H1 (cell line): ENCODE measurements at regions not wholly inside any gene's neighbourhood (a gene's known extent, or its start where the extent isn't known, plus 50 kb on each side); places are given as distances from the start of the nearest gene placed in this dataset.

Experiments
- CTCF ChIA-PET: fragments of 300-600 bp; sonication (Branson Sonifier 250); formaldehyde crosslinking; loops from one replicate; lab custom pipeline; 2021; ENCODE audit not compliant: partially characterized antibody; lab: Charles Lee
- POLR2A ChIA-PET: fragments of 300-600 bp; sonication (Branson Sonifier 250); formaldehyde crosslinking; loops from one replicate; lab custom pipeline; 2021; ENCODE audit warnings: inconsistent platforms; ENCODE audit not compliant: partially characterized antibody; lab: Charles Lee
- DNase-seq, 2 experiments: peaks; one replicate each; pipeline versions ENCODE4 v3.0.0 to v3.0.0-alpha.2; 2010 to 2022; ENCODE audit warnings: low spot score in 2 of 2, low read depth in 1 of 2, mixed read lengths in 1 of 2
- FAIRE-seq: peaks from 2 replicates; lab custom pipeline; 2011; peaks lifted over from hg19 to GRCh38; lab: Jason Lieb, UNC
- H2AFZ ChIP-seq: 2 replicates; pipeline ENCODE4 v1.8.1; 2012; ENCODE audit warnings: low read length, inconsistent platforms
- H2AK5ac ChIP-seq: 2 replicates; pipeline ENCODE4 v1.6.1; 2013; ENCODE audit warnings: low read depth, low read length
- H2BK120ac ChIP-seq: replicated peaks from 2 replicates; pipeline ENCODE3; 2013; ENCODE audit warnings: low read depth, low read length, inconsistent platforms
- H2BK12ac ChIP-seq: 2 replicates; pipeline ENCODE4 v1.6.1; 2013; ENCODE audit warnings: low read depth, low read length
- H2BK15ac ChIP-seq: 2 replicates; pipeline ENCODE4 v1.6.1; 2013; ENCODE audit warnings: low read length
- H2BK20ac ChIP-seq: 2 replicates; pipeline ENCODE4 v1.6.1; 2013; ENCODE audit warnings: low read length
- H2BK5ac ChIP-seq: 2 replicates; pipeline ENCODE4 v1.6.1; 2013; ENCODE audit warnings: low read depth, low read length
- H3K14ac ChIP-seq: 2 replicates; pipeline ENCODE4 v1.6.1; 2013; ENCODE audit warnings: inconsistent platforms; ENCODE audit not compliant: insufficient read length
- H3K18ac ChIP-seq: 2 replicates; pipeline ENCODE4 v1.6.1; 2013; ENCODE audit warnings: low read length; ENCODE audit errors: extremely low read depth
- H3K23ac ChIP-seq: 2 replicates; pipeline ENCODE4 v1.6.1; 2013; ENCODE audit warnings: inconsistent platforms; ENCODE audit not compliant: insufficient read length
- H3K23me2 ChIP-seq: 2 replicates; pipeline ENCODE4 v1.6.1; 2013; ENCODE audit warnings: low read depth, low read length
- H3K27ac ChIP-seq: 2 replicates; pipeline ENCODE4 v1.6.1; 2011; ENCODE audit warnings: low read depth, low read length, inconsistent platforms
- H3K27me3 ChIP-seq, 4 experiments: replicated peaks in 1 of 4; 1 replicate in 1 of 4; 2 replicates in 3 of 4; pipeline versions ENCODE4 v1.6.1 to v1.8.1; 2011 to 2013; ENCODE audit warnings: low read length in 3 of 4, mild to moderate bottlenecking in 3 of 4, inconsistent platforms in 2 of 4, mixed read lengths in 2 of 4, moderate library complexity in 1 of 4; ENCODE audit not compliant: control insufficient read depth in 3 of 4, insufficient read depth in 3 of 4; ENCODE audit errors: extremely low read depth in 1 of 4
- H3K36me3 ChIP-seq, 4 experiments: 2 replicates each; pipeline versions ENCODE4 v1.6.1 to v1.8.1; 2011 to 2013; ENCODE audit warnings: mild to moderate bottlenecking in 4 of 4, low read length in 3 of 4, moderate library complexity in 2 of 4, control low read depth in 1 of 4, inconsistent platforms in 1 of 4; ENCODE audit not compliant: insufficient read depth in 4 of 4, control insufficient read depth in 2 of 4
- H3K4ac ChIP-seq: replicated peaks from 2 replicates; pipeline ENCODE3; 2013; ENCODE audit warnings: low read length, low read depth, mixed read lengths, inconsistent platforms; ENCODE audit not compliant: insufficient read length
- H3K4me1 ChIP-seq, 4 experiments: replicated peaks in 1 of 4; 1 replicate in 1 of 4; 2 replicates in 3 of 4; pipeline versions ENCODE4 v1.6.1 to v1.8.1; 2011 to 2013; ENCODE audit warnings: low read length in 3 of 4, inconsistent platforms in 2 of 4, mixed read lengths in 1 of 4; ENCODE audit not compliant: insufficient read depth in 4 of 4, control insufficient read depth in 3 of 4
- H3K4me2 ChIP-seq, 2 experiments: 2 replicates each; pipeline versions ENCODE4 v1.6.1 to v1.8.1; 2011 to 2013; ENCODE audit warnings: low read depth in 2 of 2, low read length in 2 of 2, control low read depth in 1 of 2, inconsistent platforms in 1 of 2, mild to moderate bottlenecking in 1 of 2; ENCODE audit not compliant: insufficient read depth in 1 of 2
- H3K4me3 ChIP-seq, 4 experiments: fragments of 200-600, 300-600 bp in 1 of 4; sonication (generic), shearing (Covaris generic), sonication (Bioruptor Twin) in 1 of 4; 2 replicates each; pipeline versions ENCODE4 v1.5.1 to v1.8.1; 2011 to 2016; ENCODE audit warnings: low read length in 4 of 4, low read depth in 3 of 4, control low read depth in 2 of 4, inconsistent platforms in 2 of 4, mild to moderate bottlenecking in 2 of 4, mixed read lengths in 1 of 4, moderate library complexity in 1 of 4; ENCODE audit not compliant: insufficient read depth in 2 of 4; ENCODE audit errors: extremely low read depth in 1 of 4
- H3K56ac ChIP-seq: replicated peaks from 2 replicates; pipeline ENCODE3; 2013; ENCODE audit warnings: low read depth, mild to moderate bottlenecking, mixed read lengths, low read length, inconsistent platforms; ENCODE audit not compliant: insufficient read length
- H3K79me1 ChIP-seq: 2 replicates; pipeline ENCODE4 v1.6.1; 2013; ENCODE audit warnings: low read depth, low read length, control low read depth
- H3K79me2 ChIP-seq, 2 experiments: 2 replicates each; pipeline versions ENCODE4 v1.6.1 to v1.8.1; 2012 to 2013; ENCODE audit warnings: low read length in 2 of 2, mild to moderate bottlenecking in 2 of 2, inconsistent platforms in 1 of 2; ENCODE audit not compliant: insufficient read depth in 2 of 2, control insufficient read depth in 1 of 2
- H3K9ac ChIP-seq, 4 experiments: replicated peaks in 1 of 4; 1 replicate in 1 of 4; 2 replicates in 3 of 4; pipeline versions ENCODE4 v1.6.1 to v1.8.1; 2011 to 2013; ENCODE audit warnings: low read depth in 3 of 4, low read length in 3 of 4, control low read depth in 2 of 4, mild to moderate bottlenecking in 2 of 4, moderate library complexity in 2 of 4, inconsistent platforms in 1 of 4; ENCODE audit errors: extremely low read depth in 1 of 4
- H3K9me3 ChIP-seq, 2 experiments: 2 replicates each; pipeline versions ENCODE4 v1.6.1 to v1.8.1; 2012 to 2013; ENCODE audit warnings: mild to moderate bottlenecking in 2 of 2, moderate library complexity in 2 of 2, control low read depth in 1 of 2, inconsistent platforms in 1 of 2, low read depth in 1 of 2, low read length in 1 of 2, mixed read lengths in 1 of 2; ENCODE audit not compliant: insufficient read depth in 2 of 2
- H4K20me1 ChIP-seq, 2 experiments: replicated peaks in 1 of 2; 2 replicates each; pipeline versions ENCODE3 to v1.8.1; 2011 to 2013; ENCODE audit warnings: inconsistent platforms in 2 of 2, low read length in 2 of 2, mild to moderate bottlenecking in 1 of 2; ENCODE audit not compliant: insufficient read depth in 2 of 2, control insufficient read depth in 1 of 2
- H4K5ac ChIP-seq: 2 replicates; pipeline ENCODE4 v1.6.1; 2013; ENCODE audit warnings: low read length, low read depth, mixed read lengths, inconsistent platforms; ENCODE audit not compliant: insufficient read length
- H4K8ac ChIP-seq: 2 replicates; pipeline ENCODE4 v1.8.0; 2013; ENCODE audit warnings: mild to moderate bottlenecking, moderate library complexity, low read length, inconsistent platforms; ENCODE audit not compliant: insufficient read depth; ENCODE audit errors: extremely low read depth
- H4K91ac ChIP-seq: replicated peaks from 2 replicates; pipeline ENCODE3; 2013; ENCODE audit warnings: low read length, mixed read lengths, inconsistent platforms; ENCODE audit not compliant: insufficient read length
- ATF2 ChIP-seq: IDR thresholded peaks from 2 replicates; pipeline ENCODE4 v1.6.1; 2012; ENCODE audit warnings: low read length, inconsistent platforms
- BACH1 ChIP-seq: IDR thresholded peaks from 2 replicates; pipeline ENCODE4 v1.6.1; 2012; ENCODE audit warnings: low read length, improper control_type of control experiment
- WGBS, 2 experiments: shearing (Covaris generic) in 1 of 2; methylation state at CpG; one replicate each; pipeline versions ENCODE4 v1.1.6 to v1.1.7; 2013 to 2015; ENCODE audit warnings: low lambda C conversion rate in 2 of 2, mixed read lengths in 2 of 2, inconsistent platforms in 1 of 2, low coverage in 1 of 2, missing lambda C conversion rate in 1 of 2; ENCODE audit not compliant: insufficient replicate concordance in 2 of 2, insufficient coverage in 1 of 2, insufficient read length in 1 of 2; ENCODE audit errors: extremely low coverage in 1 of 2, missing lambda C conversion rate in 1 of 2; 5-methylcytosine and 5-hydroxymethylcytosine counted together

GRCh38 chr2:222364285-222364895 is 60.0 kb upstream of the SGPP2 start:
- 81% methylated on average over 3 of the region's 3 CpGs; no CpG with 5 or more reads in 1 of the 2 experiments for WGBS, 2 experiments
- CTCF ChIA-PET: no interaction called here
- Histone ChIP-seq H2BK12ac (no peak overlapping the region), H3K14ac (no peak overlapping the region), H3K36me3 (no peaks in the 10 kb centered on the region), H3K27me3 (no peaks in the 10 kb centered on the region), H3K9ac (no peak overlapping the region), H2BK120ac (no peak overlapping the region), H3K9me3 (no peaks in the 10 kb centered on the region; a peak in 1 of 4 replicates), H3K18ac (no peak overlapping the region), H3K79me2 (no peaks in the 10 kb centered on the region), H3K79me1 (no peaks in the 10 kb centered on the region), H3K4me3 (no peak overlapping the region), H3K4me1 (peaks cover 0 to 7% (median 4%) of the 10 kb centered on the region in 4 experiments; a peak in 2 of 7 replicates), H2BK5ac (no peak overlapping the region), H2AFZ (no peak overlapping the region), H3K4me2 (no peak overlapping the region), H3K4ac (no peak overlapping the region), H4K5ac (no peak overlapping the region), H2BK15ac (no peak overlapping the region), H3K23ac (no peak overlapping the region), H4K20me1 (no peaks in the 10 kb centered on the region), H4K8ac (no peak overlapping the region), H2BK20ac (no peak overlapping the region), H3K56ac (no peak overlapping the region), H4K91ac (no peak overlapping the region), H2AK5ac (no peak overlapping the region), H3K23me2 (no peaks in the 10 kb centered on the region), H3K27ac (no peak overlapping the region)
- DNase-seq (no peak), FAIRE-seq (no peak)
- POLR2A ChIA-PET: no interaction called here
- TF ChIP-seq ATF2 (no peak), BACH1 (peak; percentile 55; the same call in 1 of the 2 replicates)
